ENCODE measurements at regions not wholly inside any gene's neighbourhood (a gene's known extent, or its start where the extent isn't known, plus 50 kb on each side); places are given as distances from the start of the nearest gene placed in this dataset.

GRCh38 chr7:131151034-131151433, 176.6 kb upstream of the MKLN1 start:
- TF ChIP-seq POLR2A (IDR thresholded peaks at IDR 0.05) (no peak), CTCF (IDR thresholded peaks at IDR 0.05) (no peak), POLR2AphosphoS5 (IDR thresholded peaks at IDR 0.05) (no peak)
